H9 (cell line): ENCODE measurements at regions not wholly inside any gene's neighbourhood (a gene's known extent, or its start where the extent isn't known, plus 50 kb on each side); places are given as distances from the start of the nearest gene placed in this dataset.

Source experiments
- DNase-seq: peaks from one replicate; pipeline ENCODE4 v3.0.0-alpha.2; 2017
- H2AFZ ChIP-seq: one replicate; pipeline ENCODE4 v1.6.1; 2013; ENCODE audit warnings: mild to moderate bottlenecking, low read length, control low read depth, moderate library complexity
- H2AK5ac ChIP-seq: 2 replicates; pipeline ENCODE4 v1.6.1; 2013; ENCODE audit warnings: low read length, control low read depth, mixed read lengths; ENCODE audit not compliant: insufficient read length
- H2BK120ac ChIP-seq: one replicate; pipeline ENCODE4 v1.6.1; 2013; ENCODE audit warnings: low read depth, mild to moderate bottlenecking, low read length, control low read depth, inconsistent platforms; ENCODE audit not compliant: poor library complexity, severe bottlenecking
- H2BK12ac ChIP-seq: 2 replicates; pipeline ENCODE4 v1.6.1; 2013; ENCODE audit warnings: low read length, control low read depth, mixed read lengths, low read depth; ENCODE audit not compliant: insufficient read length
- H2BK15ac ChIP-seq: 2 replicates; pipeline ENCODE4 v1.6.1; 2013; ENCODE audit warnings: low read depth, low read length, control low read depth
- H2BK20ac ChIP-seq: one replicate; pipeline ENCODE4 v1.6.1; 2013; ENCODE audit warnings: low read depth, mild to moderate bottlenecking, low read length, control low read depth, inconsistent platforms; ENCODE audit not compliant: poor library complexity, severe bottlenecking
- H2BK5ac ChIP-seq: 2 replicates; pipeline ENCODE4 v1.6.1; 2013; ENCODE audit warnings: low read length, control low read depth, mixed read lengths; ENCODE audit not compliant: insufficient read length
- H3K14ac ChIP-seq: 2 replicates; pipeline ENCODE4 v1.6.1; 2013; ENCODE audit warnings: low read length, control low read depth; ENCODE audit not compliant: insufficient read depth
- H3K18ac ChIP-seq: 2 replicates; pipeline ENCODE4 v1.6.1; 2013; ENCODE audit warnings: low read depth, mild to moderate bottlenecking, mixed read lengths, low read length, control low read depth; ENCODE audit not compliant: insufficient read length
- H3K23ac ChIP-seq: 2 replicates; pipeline ENCODE4 v1.6.1; 2013; ENCODE audit warnings: low read length, control low read depth, mixed read lengths, low read depth; ENCODE audit not compliant: insufficient read length
- H3K23me2 ChIP-seq: 2 replicates; pipeline ENCODE4 v1.6.1; 2013; ENCODE audit warnings: low read depth, mild to moderate bottlenecking, mixed read lengths, low read length, control low read depth; ENCODE audit not compliant: insufficient read length, poor library complexity, severe bottlenecking
- H3K27ac ChIP-seq: 2 replicates; pipeline ENCODE4 v1.5.1; 2013; ENCODE audit warnings: low read length, control low read depth, mixed read lengths, low read depth; ENCODE audit not compliant: insufficient read length
- H3K27me3 ChIP-seq: 2 replicates; pipeline ENCODE4 v1.6.1; 2013; ENCODE audit warnings: low read length, control low read depth, inconsistent platforms; ENCODE audit not compliant: insufficient read depth
- H3K4ac ChIP-seq: 2 replicates; pipeline ENCODE4 v1.6.1; 2013; ENCODE audit warnings: low read depth, mild to moderate bottlenecking, control low read depth, inconsistent platforms, low read length, moderate library complexity
- H3K4me1 ChIP-seq: 2 replicates; pipeline ENCODE4 v1.6.1; 2013; ENCODE audit warnings: low read length, control low read depth, inconsistent platforms; ENCODE audit not compliant: insufficient read depth
- H3K4me2 ChIP-seq: 2 replicates; pipeline ENCODE4 v1.6.1; 2013; ENCODE audit warnings: low read length, control low read depth, mixed read lengths; ENCODE audit not compliant: insufficient read length, insufficient read depth
- H3K56ac ChIP-seq: 2 replicates; pipeline ENCODE4 v1.6.1; 2013; ENCODE audit warnings: low read depth, mild to moderate bottlenecking, mixed read lengths, low read length, control low read depth; ENCODE audit not compliant: insufficient read length
- H3K79me1 ChIP-seq: 2 replicates; pipeline ENCODE4 v1.6.1; 2013; ENCODE audit warnings: low read depth, mild to moderate bottlenecking, moderate library complexity, low read length, control low read depth, inconsistent platforms; ENCODE audit not compliant: insufficient read depth, poor library complexity, severe bottlenecking
- H3K79me2 ChIP-seq: 2 replicates; pipeline ENCODE4 v1.6.1; 2013; ENCODE audit warnings: low read length, control low read depth, inconsistent platforms; ENCODE audit not compliant: insufficient read depth
- H3K9ac ChIP-seq: 2 replicates; pipeline ENCODE4 v1.6.1; 2013; ENCODE audit warnings: low read length, control low read depth, mixed read lengths; ENCODE audit not compliant: insufficient read length; ENCODE audit errors: extremely low read depth
- H3K9me3 ChIP-seq: one replicate; pipeline ENCODE4 v1.6.1; 2013; ENCODE audit warnings: low read depth, low read length, inconsistent platforms; ENCODE audit not compliant: control insufficient read depth
- H3T11ph ChIP-seq: one replicate; pipeline ENCODE4 v1.6.1; 2013; ENCODE audit warnings: mild to moderate bottlenecking, low read length, control low read depth, inconsistent platforms
- H4K20me1 ChIP-seq: one replicate; pipeline ENCODE4 v1.6.1; 2013; ENCODE audit not compliant: control insufficient read depth, insufficient read length, insufficient read depth
- H4K5ac ChIP-seq: 2 replicates; pipeline ENCODE4 v1.6.1; 2013; ENCODE audit warnings: low read depth, mild to moderate bottlenecking, mixed read lengths, low read length, control low read depth; ENCODE audit not compliant: insufficient read length
- H4K8ac ChIP-seq: replicated peaks from 2 replicates; pipeline ENCODE4 v1.6.1; 2013; ENCODE audit warnings: low read length, control low read depth, mixed read lengths, low read depth; ENCODE audit not compliant: insufficient read length
- H4K91ac ChIP-seq: 2 replicates; pipeline ENCODE4 v1.6.1; 2013; ENCODE audit warnings: low read depth, mild to moderate bottlenecking, moderate library complexity, mixed read lengths, low read length, control low read depth; ENCODE audit not compliant: insufficient read length
- H3K27ac Mint-ChIP-seq, 3 experiments: 2 replicates in 2 of 3; 3 replicates in 1 of 3; pipeline ENCODE4 v1.8.0; 2020 to 2021; ENCODE audit warnings: mixed read lengths in 3 of 3, mild to moderate bottlenecking in 1 of 3, moderate library complexity in 1 of 3
- H3K27me3 Mint-ChIP-seq: 2 replicates; pipeline ENCODE4 v1.8.0; 2021; ENCODE audit warnings: low read depth, mild to moderate bottlenecking, moderate library complexity, mixed read lengths
- H3K36me3 Mint-ChIP-seq, 3 experiments: 2 replicates in 2 of 3; 3 replicates in 1 of 3; pipeline ENCODE4 v1.8.0; 2020 to 2021; ENCODE audit warnings: low read depth in 3 of 3, mixed read lengths in 3 of 3; ENCODE audit not compliant: insufficient read depth in 1 of 3
- H3K4me1 Mint-ChIP-seq, 2 experiments: 2 replicates each; pipeline ENCODE4 v1.8.0; 2020; ENCODE audit warnings: mixed read lengths in 2 of 2
- H3K4me3 Mint-ChIP-seq, 2 experiments: 2 replicates in 1 of 2; 3 replicates in 1 of 2; pipeline ENCODE4 v1.8.0; 2020 to 2021; ENCODE audit warnings: mild to moderate bottlenecking in 2 of 2, mixed read lengths in 2 of 2, moderate library complexity in 1 of 2
- H3K9me3 Mint-ChIP-seq, 2 experiments: 2 replicates in 1 of 2; 3 replicates in 1 of 2; pipeline ENCODE4 v1.8.0; 2020; ENCODE audit warnings: mild to moderate bottlenecking in 2 of 2, mixed read lengths in 2 of 2, moderate library complexity in 1 of 2
- TF ChIP-seq, protein P1 (sequence below): fragments of 200-600 bp; sonication (generic); conservative IDR thresholded peaks from 3 replicates; pipeline ENCODE4 v1.8.0; 2021; ENCODE audit warnings: antibody characterized with exemption, mild to moderate bottlenecking

DNA sequence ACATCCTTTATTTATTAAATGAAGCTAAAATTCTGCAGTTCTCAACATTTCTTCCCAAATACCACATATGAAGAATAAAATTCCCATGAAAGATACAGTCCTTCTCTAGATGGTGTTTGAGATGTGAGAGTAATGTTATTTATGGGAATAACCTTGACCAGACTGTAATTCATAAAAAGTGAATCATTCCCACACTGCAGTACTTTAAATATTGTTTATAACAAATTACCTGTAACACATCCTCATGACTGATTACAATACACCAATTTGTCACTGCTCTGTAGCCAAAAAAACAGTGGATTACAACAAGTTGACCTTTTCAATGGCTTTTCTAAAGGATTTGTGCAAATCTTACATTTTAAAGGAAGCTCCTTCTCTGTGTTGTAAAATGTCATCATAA lies 651.3 kb downstream of the NSUN3 start:
- Histone ChIP-seq H2BK120ac (no peak overlapping the region), H2AK5ac (no peak overlapping the region), H3K79me2 (no peaks in the 10 kb centered on the region), H4K8ac (no peak overlapping the region), H3T11ph (no peak overlapping the region), H3K14ac (no peak overlapping the region), H3K27ac (no peak overlapping the region), H4K20me1 (no peaks in the 10 kb centered on the region), H2BK12ac (no peak overlapping the region), H2BK20ac (no peak overlapping the region), H3K56ac (no peak overlapping the region), H2BK5ac (no peak overlapping the region), H3K23me2 (no peaks in the 10 kb centered on the region), H3K4ac (no peak overlapping the region), H3K9me3 (no peaks in the 10 kb centered on the region), H3K27me3 (no peaks in the 10 kb centered on the region), H4K5ac (no peak overlapping the region), H3K18ac (no peak overlapping the region), H3K9ac (no peak overlapping the region), H3K4me1 (no peaks in the 10 kb centered on the region), H2BK15ac (no peak overlapping the region), H3K4me2 (no peak overlapping the region), H4K91ac (no peak overlapping the region), H3K79me1 (no peaks in the 10 kb centered on the region), H2AFZ (no peak overlapping the region), H3K23ac (no peak overlapping the region)
- Mint-ChIP-seq H3K36me3 (no peaks in the 10 kb centered on the region), H3K4me1 (no peaks in the 10 kb centered on the region), H3K4me3 (no peak overlapping the region), H3K27me3 (no peaks in the 10 kb centered on the region), H3K9me3 (no peaks in the 10 kb centered on the region), H3K27ac (no peak overlapping the region)
- DNase-seq = no peak
- TF ChIP-seq, protein P1, sequence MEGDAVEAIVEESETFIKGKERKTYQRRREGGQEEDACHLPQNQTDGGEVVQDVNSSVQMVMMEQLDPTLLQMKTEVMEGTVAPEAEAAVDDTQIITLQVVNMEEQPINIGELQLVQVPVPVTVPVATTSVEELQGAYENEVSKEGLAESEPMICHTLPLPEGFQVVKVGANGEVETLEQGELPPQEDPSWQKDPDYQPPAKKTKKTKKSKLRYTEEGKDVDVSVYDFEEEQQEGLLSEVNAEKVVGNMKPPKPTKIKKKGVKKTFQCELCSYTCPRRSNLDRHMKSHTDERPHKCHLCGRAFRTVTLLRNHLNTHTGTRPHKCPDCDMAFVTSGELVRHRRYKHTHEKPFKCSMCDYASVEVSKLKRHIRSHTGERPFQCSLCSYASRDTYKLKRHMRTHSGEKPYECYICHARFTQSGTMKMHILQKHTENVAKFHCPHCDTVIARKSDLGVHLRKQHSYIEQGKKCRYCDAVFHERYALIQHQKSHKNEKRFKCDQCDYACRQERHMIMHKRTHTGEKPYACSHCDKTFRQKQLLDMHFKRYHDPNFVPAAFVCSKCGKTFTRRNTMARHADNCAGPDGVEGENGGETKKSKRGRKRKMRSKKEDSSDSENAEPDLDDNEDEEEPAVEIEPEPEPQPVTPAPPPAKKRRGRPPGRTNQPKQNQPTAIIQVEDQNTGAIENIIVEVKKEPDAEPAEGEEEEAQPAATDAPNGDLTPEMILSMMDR = no peak
